ENCODE measurements at regions not wholly inside any gene's neighbourhood (a gene's known extent, or its start where the extent isn't known, plus 50 kb on each side); places are given as distances from the start of the nearest gene placed in this dataset.

- no peaks in the 10 kb centered on the region for H3K4me1 ChIP-seq
- no peaks in the 10 kb centered on the region for H3K36me3 ChIP-seq (replicated peaks)
- H3K9me3 ChIP-seq, result no peaks in the 10 kb centered on the region
- in situ Hi-C loops (cut with MboI; ENCODE audit: low sequenced_read_pairs), result no loop called here
- DNase-seq (ENCODE audit: low spot score in 2 of 2), result no peak
- no peaks in the 10 kb centered on the region for H3K27me3 ChIP-seq (ENCODE audit: low read depth)
- H3K4me3 ChIP-seq, result no peak overlapping the region
Measured at GRCh38 chr11:122177238-122177637, 61.2 kb upstream of the BLID start.

- Histone ChIP-seq H3K36me3 (replicated peaks) (no peaks in the 10 kb centered on the region), H3K4me1 (no peaks in the 10 kb centered on the region), H3K9me3 (no peaks in the 10 kb centered on the region), H3K4me3 (no peak overlapping the region), H3K27me3 (ENCODE audit: low read depth) (no peaks in the 10 kb centered on the region)
- in situ Hi-C loops (cut with MboI; ENCODE audit: low sequenced_read_pairs), result no loop called here
- DNase-seq (ENCODE audit: low spot score in 2 of 2), result no peak
Measured at GRCh38 chr11:122176651-122177050, 60.6 kb upstream of the BLID start.

- DNase-seq (ENCODE audit: low spot score in 2 of 2), result no peak
- H3K9me3 ChIP-seq, result no peaks in the 10 kb centered on the region
- in situ Hi-C loops (cut with MboI; ENCODE audit: low sequenced_read_pairs), result no loop called here
- H3K36me3 ChIP-seq (replicated peaks), result no peaks in the 10 kb centered on the region
- H3K27me3 ChIP-seq (ENCODE audit: low read depth), result no peaks in the 10 kb centered on the region
- H3K4me1 ChIP-seq, result no peaks in the 10 kb centered on the region
- no peak overlapping the region for H3K4me3 ChIP-seq
Measured at GRCh38 chr11:122175306-122175705, 59.3 kb upstream of the BLID start.

GRCh38 chr11:122173587-122173986 lies 57.6 kb upstream of the BLID start:
- in situ Hi-C loops (cut with MboI; ENCODE audit: low sequenced_read_pairs), result no loop called here
- Histone ChIP-seq H3K4me1 (no peaks in the 10 kb centered on the region), H3K27me3 (ENCODE audit: low read depth) (no peaks in the 10 kb centered on the region), H3K36me3 (replicated peaks) (no peaks in the 10 kb centered on the region), H3K4me3 (no peak overlapping the region), H3K9me3 (no peaks in the 10 kb centered on the region)
- no peak for DNase-seq (ENCODE audit: low spot score in 2 of 2)

- H3K36me3 ChIP-seq (replicated peaks), result no peaks in the 10 kb centered on the region
- no peaks in the 10 kb centered on the region for H3K9me3 ChIP-seq
- H3K4me3 ChIP-seq, result no peak overlapping the region
- no peaks in the 10 kb centered on the region for H3K27me3 ChIP-seq (ENCODE audit: low read depth)
- in situ Hi-C loops (cut with MboI; ENCODE audit: low sequenced_read_pairs), result no loop called here
- no peak for DNase-seq (ENCODE audit: low spot score in 2 of 2)
- no peaks in the 10 kb centered on the region for H3K4me1 ChIP-seq
Measured at GRCh38 chr11:122173074-122173450, 57.0 kb upstream of the BLID start.

GRCh38 chr11:122172352-122173073 lies 56.5 kb upstream of the BLID start:
- no peaks in the 10 kb centered on the region for H3K27me3 ChIP-seq (ENCODE audit: low read depth)
- no peak for DNase-seq (ENCODE audit: low spot score in 2 of 2)
- no peaks in the 10 kb centered on the region for H3K9me3 ChIP-seq
- H3K4me3 ChIP-seq, result no peak overlapping the region
- in situ Hi-C loops (cut with MboI; ENCODE audit: low sequenced_read_pairs), result no loop called here
- H3K4me1 ChIP-seq, result 0 out of 2 replicates have a peak, but pooled peaks cover 2% of the 10 kb centered on the region
- H3K36me3 ChIP-seq (replicated peaks), result no peaks in the 10 kb centered on the region

- Histone ChIP-seq H3K4me1 (0 out of 2 replicates have a peak, but pooled peaks cover 4% of the 10 kb centered on the region), H3K4me3 (no peak overlapping the region), H3K9me3 (no peaks in the 10 kb centered on the region), H3K36me3 (replicated peaks) (no peaks in the 10 kb centered on the region), H3K27me3 (ENCODE audit: low read depth) (no peaks in the 10 kb centered on the region)
- DNase-seq (ENCODE audit: low spot score in 2 of 2), result no peak
- in situ Hi-C loops (cut with MboI; ENCODE audit: low sequenced_read_pairs), result no loop called here
Measured at GRCh38 chr11:122170815-122171475, 54.9 kb upstream of the BLID start.

GRCh38 chr11:122168218-122168617 lies 52.2 kb upstream of the BLID start:
- H3K4me1 ChIP-seq, result 0 out of 2 replicates have a peak, but pooled peaks cover 4% of the 10 kb centered on the region
- H3K9me3 ChIP-seq, result no peaks in the 10 kb centered on the region
- H3K27me3 ChIP-seq (ENCODE audit: low read depth), result no peaks in the 10 kb centered on the region
- no peaks in the 10 kb centered on the region for H3K36me3 ChIP-seq (replicated peaks)
- in situ Hi-C loops (cut with MboI; ENCODE audit: low sequenced_read_pairs), result no loop called here
- DNase-seq (ENCODE audit: low spot score in 2 of 2), result no peak
- H3K4me3 ChIP-seq, result no peak overlapping the region

- Histone ChIP-seq H3K36me3 (replicated peaks) (no peaks in the 10 kb centered on the region), H3K4me3 (no peak overlapping the region), H3K27me3 (ENCODE audit: low read depth) (no peaks in the 10 kb centered on the region), H3K4me1 (0 out of 2 replicates have a peak, but pooled peaks cover 4% of the 10 kb centered on the region), H3K9me3 (no peaks in the 10 kb centered on the region)
- peak in 1 of 2 experiments; percentile 19 for DNase-seq (ENCODE audit: low spot score in 2 of 2)
- in situ Hi-C loops (cut with MboI; ENCODE audit: low sequenced_read_pairs), result no loop called here
Measured at GRCh38 chr11:122167100-122167499, 51.1 kb upstream of the BLID start.

GRCh38 chr11:122165607-122166371 lies 49.8 kb upstream of the BLID start:
- in situ Hi-C loops (cut with MboI; ENCODE audit: low sequenced_read_pairs), result no loop called here
- no peak for DNase-seq (ENCODE audit: low spot score in 2 of 2)
- Histone ChIP-seq H3K4me1 (0 out of 2 replicates have a peak, but pooled peaks cover 4% of the 10 kb centered on the region), H3K9me3 (no peaks in the 10 kb centered on the region), H3K36me3 (replicated peaks) (no peaks in the 10 kb centered on the region), H3K4me3 (no peak overlapping the region), H3K27me3 (ENCODE audit: low read depth) (no peaks in the 10 kb centered on the region)
